Cardiac muscle cell (in vitro differentiated cells and primary cell): ENCODE measurements at regions not wholly inside any gene's neighbourhood (a gene's known extent, or its start where the extent isn't known, plus 50 kb on each side); places are given as distances from the start of the nearest gene placed in this dataset.

Source experiments
- DNase-seq, 2 donors: peaks; one replicate each; pipeline versions ENCODE4 v3.0.0 to v3.0.0-alpha.2; 2010 to 2017; ENCODE audit warnings: low read depth in 1 of 2, low spot score in 1 of 2
- H3K27ac ChIP-seq: fragments of 200-600 bp; sonication (generic); 2 replicates; pipeline ENCODE4 v1.5.1; 2016
- H3K27me3 ChIP-seq: fragments of 200-600 bp; sonication (generic); 2 replicates; pipeline ENCODE4 v1.6.0; 2016; ENCODE audit warnings: control low read depth
- H3K36me3 ChIP-seq: fragments of 200-600 bp; sonication (generic); 2 replicates; pipeline ENCODE4 v1.5.1; 2016; ENCODE audit warnings: control low read depth
- H3K4me1 ChIP-seq: fragments of 200-600 bp; sonication (generic); 2 replicates; pipeline ENCODE4 v1.8.1; 2017; ENCODE audit warnings: low read depth, mild to moderate bottlenecking, mixed run types
- H3K4me3 ChIP-seq: fragments of 200-600 bp; sonication (generic); 2 replicates; pipeline ENCODE4 v1.5.1; 2016; ENCODE audit warnings: mild to moderate bottlenecking
- H3K9me3 ChIP-seq: fragments of 200-600 bp; sonication (generic); 2 replicates; pipeline ENCODE4 v1.5.1; 2017; ENCODE audit warnings: low read depth, mild to moderate bottlenecking, control low read depth
- TF ChIP-seq, protein P1 (sequence below): IDR thresholded peaks from 2 replicates; pipeline ENCODE4 v1.5.1; 2012; ENCODE audit warnings: low read depth, mild to moderate bottlenecking, low read length

DNA sequence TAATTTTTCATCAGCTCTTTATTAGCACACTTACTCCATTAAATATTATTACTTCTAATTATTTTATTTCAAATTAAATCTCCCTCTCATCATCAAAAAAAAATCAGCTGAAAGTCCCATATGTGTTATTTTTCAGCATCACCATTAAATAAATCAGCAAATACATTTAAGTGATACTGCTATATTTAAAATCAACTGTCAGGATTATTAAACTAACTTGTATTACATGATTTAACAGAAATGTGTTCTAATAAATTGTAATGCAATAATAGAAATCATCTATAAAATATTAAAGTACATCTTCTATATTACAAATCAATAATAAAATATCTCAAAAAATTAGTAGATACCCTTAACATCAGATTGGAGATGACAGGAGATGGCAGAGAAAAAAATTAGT, 538.6 kb upstream of the MIR17HG start:
- no peak overlapping the region for H3K4me3 ChIP-seq
- TF ChIP-seq, protein P1, sequence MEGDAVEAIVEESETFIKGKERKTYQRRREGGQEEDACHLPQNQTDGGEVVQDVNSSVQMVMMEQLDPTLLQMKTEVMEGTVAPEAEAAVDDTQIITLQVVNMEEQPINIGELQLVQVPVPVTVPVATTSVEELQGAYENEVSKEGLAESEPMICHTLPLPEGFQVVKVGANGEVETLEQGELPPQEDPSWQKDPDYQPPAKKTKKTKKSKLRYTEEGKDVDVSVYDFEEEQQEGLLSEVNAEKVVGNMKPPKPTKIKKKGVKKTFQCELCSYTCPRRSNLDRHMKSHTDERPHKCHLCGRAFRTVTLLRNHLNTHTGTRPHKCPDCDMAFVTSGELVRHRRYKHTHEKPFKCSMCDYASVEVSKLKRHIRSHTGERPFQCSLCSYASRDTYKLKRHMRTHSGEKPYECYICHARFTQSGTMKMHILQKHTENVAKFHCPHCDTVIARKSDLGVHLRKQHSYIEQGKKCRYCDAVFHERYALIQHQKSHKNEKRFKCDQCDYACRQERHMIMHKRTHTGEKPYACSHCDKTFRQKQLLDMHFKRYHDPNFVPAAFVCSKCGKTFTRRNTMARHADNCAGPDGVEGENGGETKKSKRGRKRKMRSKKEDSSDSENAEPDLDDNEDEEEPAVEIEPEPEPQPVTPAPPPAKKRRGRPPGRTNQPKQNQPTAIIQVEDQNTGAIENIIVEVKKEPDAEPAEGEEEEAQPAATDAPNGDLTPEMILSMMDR = no peak
- no peak for DNase-seq

DNA sequence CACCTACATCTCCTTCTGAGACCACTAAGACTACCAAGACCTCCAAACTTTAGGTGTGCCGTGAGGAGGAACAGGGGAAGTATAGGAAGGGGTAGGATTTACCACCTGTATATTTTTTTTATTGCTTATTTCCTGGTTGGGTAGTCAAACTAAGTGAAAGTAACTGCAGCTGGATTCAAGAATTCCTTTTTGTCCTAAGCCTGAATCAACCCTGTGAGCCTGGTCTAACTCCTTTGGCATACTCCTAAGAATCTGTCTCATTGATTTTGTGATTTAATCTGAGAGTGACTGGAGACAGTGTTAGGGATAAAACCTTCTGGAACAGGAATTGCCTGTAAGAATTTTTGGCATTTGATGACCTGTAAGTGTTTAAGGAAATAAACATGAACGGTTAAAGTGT, 523.5 kb upstream of the MIR17HG start:
- TF ChIP-seq, protein P1 = no peak
- no peaks in the 10 kb centered on the region for H3K27me3 ChIP-seq
- no peaks in the 10 kb centered on the region for H3K36me3 ChIP-seq
- no peak overlapping the region for H3K4me3 ChIP-seq
- H3K9me3 ChIP-seq = no peaks in the 10 kb centered on the region
- no peak overlapping the region for H3K27ac ChIP-seq
- no peak for DNase-seq
- H3K4me1 ChIP-seq = no peaks in the 10 kb centered on the region

More for the DNA sequence above, 538.6 kb upstream of the MIR17HG start:
- Histone ChIP-seq H3K4me1 (no peaks in the 10 kb centered on the region), H3K36me3 (no peaks in the 10 kb centered on the region), H3K27me3 (no peaks in the 10 kb centered on the region), H3K27ac (no peak overlapping the region), H3K9me3 (no peaks in the 10 kb centered on the region)

DNA sequence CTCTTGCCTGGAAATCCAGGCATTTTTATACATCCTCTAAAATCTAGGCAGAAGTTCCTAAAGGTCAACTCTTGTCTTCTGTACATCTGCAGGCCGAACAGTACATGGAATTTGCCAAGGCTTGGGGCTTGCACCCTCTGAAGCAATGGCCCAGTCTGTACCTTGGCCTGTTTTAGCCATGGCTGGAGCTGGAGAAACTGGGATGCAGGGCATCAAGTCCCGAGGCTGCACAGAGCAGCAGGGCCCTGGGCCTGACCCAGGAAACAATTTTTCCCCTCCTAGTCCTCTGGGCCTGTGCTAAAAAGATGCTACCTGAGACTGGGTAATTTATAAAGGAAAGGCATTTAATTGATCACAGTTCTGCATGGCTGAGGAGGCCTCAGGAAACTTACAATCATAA, 520.8 kb upstream of the MIR17HG start:
- no peaks in the 10 kb centered on the region for H3K4me1 ChIP-seq
- no peaks in the 10 kb centered on the region for H3K27me3 ChIP-seq
- no peak overlapping the region for H3K4me3 ChIP-seq
- TF ChIP-seq, protein P1 = no peak
- no peak overlapping the region for H3K27ac ChIP-seq
- no peaks in the 10 kb centered on the region for H3K9me3 ChIP-seq
- no peaks in the 10 kb centered on the region for H3K36me3 ChIP-seq
- no peak for DNase-seq

DNA sequence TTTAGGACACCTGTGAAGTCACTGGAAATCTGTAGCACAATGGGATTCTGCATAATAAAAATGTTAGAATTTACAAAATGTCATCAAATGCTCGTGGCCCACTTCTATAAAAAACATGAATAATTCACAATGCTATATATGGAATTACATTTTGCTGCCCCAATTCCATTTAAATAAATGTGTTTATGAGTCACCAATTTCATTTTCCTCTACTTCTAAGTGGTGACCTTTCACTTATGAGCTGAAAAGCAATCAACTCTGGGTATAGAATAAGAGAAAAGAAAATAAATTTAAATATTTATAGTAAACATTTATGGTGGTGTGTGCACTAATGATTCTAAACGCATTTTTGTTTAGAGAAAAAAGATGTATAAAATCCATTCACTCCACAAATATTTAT, 516.7 kb upstream of the MIR17HG start:
- TF ChIP-seq, protein P1 = no peak
- no peaks in the 10 kb centered on the region for H3K27me3 ChIP-seq
- no peaks in the 10 kb centered on the region for H3K36me3 ChIP-seq
- DNase-seq = no peak
- H3K4me3 ChIP-seq = no peak overlapping the region
- H3K9me3 ChIP-seq = no peaks in the 10 kb centered on the region
- H3K4me1 ChIP-seq = no peaks in the 10 kb centered on the region
- no peak overlapping the region for H3K27ac ChIP-seq

DNA sequence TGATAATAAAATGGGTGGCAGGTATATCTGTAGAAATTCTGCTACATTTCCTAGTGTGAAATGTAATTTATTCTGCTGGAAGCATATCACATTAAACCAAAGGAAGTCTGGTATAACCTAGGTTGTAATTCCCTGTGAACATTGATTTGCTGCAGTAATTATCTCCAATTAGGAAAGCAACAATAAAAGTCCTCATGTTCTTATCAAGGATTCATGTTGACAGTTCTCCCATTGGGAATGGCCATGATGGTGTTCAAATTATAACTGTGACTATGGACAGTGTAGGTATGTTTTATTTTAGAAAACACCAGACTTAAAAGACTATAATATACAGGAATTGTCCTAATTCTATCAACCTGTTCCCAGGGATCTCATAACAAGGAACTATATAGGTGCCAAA, 513.5 kb upstream of the MIR17HG start:
- Histone ChIP-seq H3K9me3 (no peaks in the 10 kb centered on the region), H3K4me3 (no peak overlapping the region), H3K27me3 (peaks cover 3% of the 10 kb centered on the region), H3K4me1 (no peaks in the 10 kb centered on the region), H3K27ac (no peak overlapping the region), H3K36me3 (no peaks in the 10 kb centered on the region)
- no peak for DNase-seq
- TF ChIP-seq, protein P1 = no peak

DNA sequence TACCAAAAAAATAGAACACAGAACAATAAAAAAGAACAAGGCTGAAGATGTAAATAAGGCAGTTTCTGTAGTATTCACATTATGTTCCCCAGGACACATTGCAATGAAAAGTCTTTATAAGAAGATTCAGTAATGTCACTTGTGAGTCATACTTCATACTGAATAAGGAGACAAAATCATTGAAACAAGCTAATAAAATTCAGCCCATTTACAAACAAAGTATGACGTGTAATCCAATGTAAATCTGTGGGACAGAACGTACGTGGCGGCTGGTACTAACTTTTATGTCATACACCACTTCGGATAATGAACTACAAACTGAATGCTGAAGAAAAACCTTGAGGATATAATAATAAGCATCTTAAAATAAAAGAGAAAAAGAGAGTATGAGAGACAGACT, 512.8 kb upstream of the MIR17HG start:
- Histone ChIP-seq H3K27ac (no peak overlapping the region), H3K4me1 (no peaks in the 10 kb centered on the region), H3K9me3 (no peaks in the 10 kb centered on the region), H3K4me3 (no peak overlapping the region), H3K36me3 (no peaks in the 10 kb centered on the region), H3K27me3 (peaks cover 3% of the 10 kb centered on the region)
- TF ChIP-seq, protein P1 = no peak
- DNase-seq = no peak
